ENCODE measurements at regions not wholly inside any gene's neighbourhood (a gene's known extent, or its start where the extent isn't known, plus 50 kb on each side); places are given as distances from the start of the nearest gene placed in this dataset.

- H3K27me3 Mint-ChIP-seq = peaks cover 20% of the 10 kb centered on the region
- no peak overlapping the region for H3K4me3 Mint-ChIP-seq
- H3K36me3 Mint-ChIP-seq (ENCODE audit: low read depth) = no peaks in the 10 kb centered on the region
- no peaks in the 10 kb centered on the region for H3K4me1 Mint-ChIP-seq (ENCODE audit: low read depth)
- H3K27ac Mint-ChIP-seq = no peak overlapping the region
- no peaks in the 10 kb centered on the region for H3K9me3 Mint-ChIP-seq
Observed at GRCh38 chr5:135670588-135670987, 91.8 kb upstream of the CXCL14 start.

GRCh38 chr5:135669416-135669815 is 90.6 kb upstream of the CXCL14 start:
- no peaks in the 10 kb centered on the region for H3K9me3 Mint-ChIP-seq
- peaks cover 20% of the 10 kb centered on the region for H3K27me3 Mint-ChIP-seq
- no peaks in the 10 kb centered on the region for H3K36me3 Mint-ChIP-seq (ENCODE audit: low read depth)
- H3K4me1 Mint-ChIP-seq (ENCODE audit: low read depth) = no peaks in the 10 kb centered on the region
- no peak overlapping the region for H3K27ac Mint-ChIP-seq
- no peak overlapping the region for H3K4me3 Mint-ChIP-seq

- H3K27me3 Mint-ChIP-seq = peaks cover 24% of the 10 kb centered on the region
- H3K4me1 Mint-ChIP-seq (ENCODE audit: low read depth) = no peaks in the 10 kb centered on the region
- no peak overlapping the region for H3K27ac Mint-ChIP-seq
- H3K9me3 Mint-ChIP-seq = no peaks in the 10 kb centered on the region
- H3K4me3 Mint-ChIP-seq = no peak overlapping the region
- H3K36me3 Mint-ChIP-seq (ENCODE audit: low read depth) = no peaks in the 10 kb centered on the region
Observed at GRCh38 chr5:135667673-135668072, 88.9 kb upstream of the CXCL14 start.

DNA sequence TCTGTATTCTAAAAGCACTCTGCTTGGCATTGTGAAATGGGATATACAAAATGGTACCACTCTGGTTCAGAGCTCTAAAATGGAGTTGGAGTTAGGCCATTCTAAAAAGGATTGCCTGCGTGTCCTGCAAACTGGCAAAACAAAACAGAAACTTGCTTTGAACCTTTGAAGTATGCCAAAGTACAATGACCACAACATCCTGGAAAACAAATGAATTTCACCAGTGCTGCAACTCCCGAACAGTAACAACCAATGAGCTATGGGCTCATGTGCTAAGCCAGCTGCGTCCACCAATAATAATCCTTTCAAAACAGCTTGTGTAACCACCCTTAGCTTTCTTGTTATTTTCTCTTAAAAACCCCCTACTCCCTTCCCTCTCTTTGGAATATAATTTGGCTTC is 88.4 kb upstream of the CXCL14 start:
- Mint-ChIP-seq H3K27me3 (peaks cover 26% of the 10 kb centered on the region), H3K9me3 (no peaks in the 10 kb centered on the region), H3K27ac (no peak overlapping the region), H3K4me3 (no peak overlapping the region), H3K36me3 (ENCODE audit: low read depth) (no peaks in the 10 kb centered on the region), H3K4me1 (ENCODE audit: low read depth) (no peaks in the 10 kb centered on the region)

- H3K27me3 Mint-ChIP-seq = peaks cover 20% of the 10 kb centered on the region
Observed at GRCh38 chr5:135662683-135663082, 83.9 kb upstream of the CXCL14 start.

GRCh38 chr5:135662061-135662481 is 83.3 kb upstream of the CXCL14 start:
- peaks cover 4% of the 10 kb centered on the region for H3K36me3 Mint-ChIP-seq (ENCODE audit: low read depth)
- peaks cover 7% of the 10 kb centered on the region for H3K9me3 Mint-ChIP-seq
- no peak overlapping the region for H3K4me3 Mint-ChIP-seq
- peaks cover 19% of the 10 kb centered on the region for H3K27me3 Mint-ChIP-seq
- no peak overlapping the region for H3K27ac Mint-ChIP-seq
- no peaks in the 10 kb centered on the region for H3K4me1 Mint-ChIP-seq (ENCODE audit: low read depth)

More at GRCh38 chr5:135662683-135663082, 83.9 kb upstream of the CXCL14 start:
- H3K9me3 Mint-ChIP-seq = peaks cover 7% of the 10 kb centered on the region
- H3K4me3 Mint-ChIP-seq = no peak overlapping the region
- peaks cover 4% of the 10 kb centered on the region for H3K36me3 Mint-ChIP-seq (ENCODE audit: low read depth)
- no peaks in the 10 kb centered on the region for H3K4me1 Mint-ChIP-seq (ENCODE audit: low read depth)
- no peak overlapping the region for H3K27ac Mint-ChIP-seq

DNA sequence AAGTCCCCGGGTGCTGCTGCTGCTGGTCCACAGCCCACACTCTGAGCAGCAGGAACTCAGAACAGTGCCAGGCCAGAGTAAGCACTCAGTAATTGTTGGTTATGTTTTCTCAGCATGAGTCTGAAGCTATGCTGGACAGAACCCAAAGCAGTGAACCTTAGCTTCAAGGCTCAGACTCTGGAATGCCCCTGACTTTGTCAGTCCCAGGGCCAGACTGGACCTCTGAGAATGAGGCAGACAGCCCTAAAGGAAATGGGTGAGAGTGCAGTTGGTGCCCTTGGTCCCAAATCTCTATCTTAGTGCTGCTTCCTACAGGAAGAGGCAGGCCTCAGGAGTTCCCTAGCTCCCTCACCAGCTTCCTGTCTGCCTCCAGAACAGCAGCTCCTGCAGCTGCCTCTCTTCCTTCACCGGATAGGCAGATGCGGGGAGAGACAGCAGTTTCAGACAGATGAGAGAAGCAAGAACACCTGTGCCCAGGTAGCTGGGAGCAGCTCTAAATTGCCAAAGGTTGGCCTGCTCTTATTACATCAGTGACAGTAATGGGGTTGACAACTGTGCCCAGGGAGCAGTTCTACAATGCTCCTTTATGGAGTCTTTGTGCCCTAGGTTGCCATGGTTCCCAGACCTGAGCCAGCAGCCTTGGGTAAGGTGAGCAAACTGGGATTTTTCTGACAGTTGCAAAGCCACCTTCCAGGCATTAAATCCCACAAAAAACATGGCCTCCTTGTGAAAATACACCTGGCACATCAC is 82.2 kb upstream of the CXCL14 start:
- Mint-ChIP-seq H3K27me3 (peaks cover 11% of the 10 kb centered on the region), H3K36me3 (ENCODE audit: low read depth) (peaks cover 4% of the 10 kb centered on the region), H3K9me3 (peaks cover 7% of the 10 kb centered on the region), H3K27ac (no peak overlapping the region), H3K4me1 (ENCODE audit: low read depth) (no peaks in the 10 kb centered on the region), H3K4me3 (no peak overlapping the region)

GRCh38 chr5:135657536-135658305 is 78.9 kb upstream of the CXCL14 start:
- no peaks in the 10 kb centered on the region for H3K4me1 Mint-ChIP-seq (ENCODE audit: low read depth)
- no peak overlapping the region for H3K27ac Mint-ChIP-seq
- peaks cover 8% of the 10 kb centered on the region for H3K27me3 Mint-ChIP-seq
- H3K36me3 Mint-ChIP-seq (ENCODE audit: low read depth) = peaks cover 4% of the 10 kb centered on the region
- H3K9me3 Mint-ChIP-seq = peaks cover 7% of the 10 kb centered on the region
- no peak overlapping the region for H3K4me3 Mint-ChIP-seq

- no peak overlapping the region for H3K27ac Mint-ChIP-seq
- no peaks in the 10 kb centered on the region for H3K4me1 Mint-ChIP-seq (ENCODE audit: low read depth)
- peaks cover 5% of the 10 kb centered on the region for H3K27me3 Mint-ChIP-seq
- peaks cover 4% of the 10 kb centered on the region for H3K36me3 Mint-ChIP-seq (ENCODE audit: low read depth)
- no peak overlapping the region for H3K4me3 Mint-ChIP-seq
- H3K9me3 Mint-ChIP-seq = peaks cover 7% of the 10 kb centered on the region
Observed at GRCh38 chr5:135655468-135655815, 76.7 kb upstream of the CXCL14 start.

DNA sequence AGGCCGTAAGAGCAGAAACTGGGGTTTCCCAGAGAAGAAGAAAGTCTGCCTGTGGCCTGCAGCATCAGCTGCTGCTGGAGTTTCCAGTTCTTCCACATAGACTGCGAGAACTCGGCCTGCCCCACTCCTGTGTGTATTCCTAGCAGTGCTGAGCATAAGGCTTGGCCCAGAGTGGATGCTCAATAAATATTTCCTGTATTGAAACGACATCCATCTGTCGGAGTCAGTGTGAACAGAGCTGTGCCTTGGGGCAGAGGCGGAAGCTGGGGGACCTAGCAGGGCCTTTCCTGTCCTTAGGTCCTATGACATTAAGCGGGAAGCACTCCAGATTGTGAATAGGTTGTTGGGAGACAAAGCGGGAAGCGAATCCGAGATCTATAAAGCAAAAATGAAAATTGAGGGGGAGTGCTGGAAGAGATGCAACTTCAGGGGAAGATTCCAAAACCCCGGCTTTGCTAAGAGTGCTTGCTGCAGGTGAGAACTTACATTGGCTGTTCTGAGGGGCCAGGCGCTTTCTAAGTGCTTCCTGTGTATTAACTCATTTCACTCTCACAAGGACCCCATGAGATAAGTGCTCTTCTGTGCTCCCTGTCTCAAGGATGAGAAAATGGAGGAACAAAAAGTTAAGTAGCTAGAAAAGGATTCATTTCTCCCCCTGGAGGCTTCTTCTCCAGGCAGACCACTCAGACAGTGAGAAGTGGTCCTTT is 76.1 kb upstream of the CXCL14 start:
- Mint-ChIP-seq H3K4me3 (no peak overlapping the region), H3K4me1 (ENCODE audit: low read depth) (no peaks in the 10 kb centered on the region), H3K9me3 (peaks cover 7% of the 10 kb centered on the region), H3K27ac (no peak overlapping the region), H3K27me3 (peaks cover 5% of the 10 kb centered on the region), H3K36me3 (ENCODE audit: low read depth) (no peaks in the 10 kb centered on the region)

DNA sequence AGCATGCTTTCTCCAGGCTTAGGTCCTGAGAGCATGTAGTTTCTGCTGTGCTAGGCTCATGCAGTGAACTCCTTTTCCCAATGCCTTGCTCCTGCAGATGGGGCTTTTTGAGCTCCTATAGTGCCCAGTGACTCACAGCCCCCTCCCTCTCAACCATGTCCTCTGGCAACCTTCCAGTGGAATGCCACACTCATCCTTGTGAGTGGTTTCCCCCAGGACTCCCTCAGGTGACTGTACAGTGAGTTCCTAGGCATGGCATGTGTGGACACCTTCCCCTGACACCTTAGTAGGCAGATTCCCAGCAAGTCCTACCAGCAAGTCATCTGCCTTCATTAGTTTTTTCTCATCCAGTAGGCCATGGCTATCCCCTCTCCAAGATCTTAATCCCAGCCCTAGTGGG is 72.4 kb upstream of the CXCL14 start:
- no peaks in the 10 kb centered on the region for H3K9me3 Mint-ChIP-seq
- no peaks in the 10 kb centered on the region for H3K4me1 Mint-ChIP-seq (ENCODE audit: low read depth)
- no peaks in the 10 kb centered on the region for H3K27me3 Mint-ChIP-seq
- H3K27ac Mint-ChIP-seq = no peak overlapping the region
- no peaks in the 10 kb centered on the region for H3K36me3 Mint-ChIP-seq (ENCODE audit: low read depth)
- H3K4me3 Mint-ChIP-seq = no peak overlapping the region

DNA sequence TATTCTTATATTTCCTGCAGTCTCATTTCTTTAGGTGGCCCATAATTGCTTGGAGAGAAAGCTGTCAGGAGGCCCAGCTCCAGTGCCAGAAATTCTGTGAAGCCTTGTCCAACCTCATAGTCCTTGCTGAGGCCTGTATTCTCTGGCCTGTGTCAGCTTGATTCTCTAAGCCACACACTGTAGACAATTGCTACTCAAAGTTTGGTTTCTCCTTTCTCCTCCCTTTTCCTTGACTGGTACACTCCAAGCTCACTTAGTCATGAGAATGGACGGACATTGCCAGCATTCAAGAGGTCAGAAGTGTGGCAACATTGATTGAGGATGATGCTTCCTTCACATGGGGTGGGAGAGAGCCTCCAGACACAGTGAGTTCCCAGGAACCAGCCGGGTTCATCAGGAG is 71.3 kb upstream of the CXCL14 start:
- Mint-ChIP-seq H3K4me3 (no peak overlapping the region), H3K27ac (no peak overlapping the region), H3K4me1 (ENCODE audit: low read depth) (no peaks in the 10 kb centered on the region), H3K9me3 (no peaks in the 10 kb centered on the region), H3K36me3 (ENCODE audit: low read depth) (no peaks in the 10 kb centered on the region), H3K27me3 (no peaks in the 10 kb centered on the region)

GRCh38 chr5:135649435-135649834 is 70.6 kb upstream of the CXCL14 start:
- Mint-ChIP-seq H3K27me3 (no peaks in the 10 kb centered on the region), H3K27ac (no peak overlapping the region), H3K36me3 (ENCODE audit: low read depth) (no peaks in the 10 kb centered on the region), H3K4me1 (ENCODE audit: low read depth) (no peaks in the 10 kb centered on the region), H3K4me3 (no peak overlapping the region), H3K9me3 (no peaks in the 10 kb centered on the region)

- H3K9me3 Mint-ChIP-seq = no peaks in the 10 kb centered on the region
- no peak overlapping the region for H3K4me3 Mint-ChIP-seq
- no peaks in the 10 kb centered on the region for H3K27me3 Mint-ChIP-seq
- no peak overlapping the region for H3K27ac Mint-ChIP-seq
- no peaks in the 10 kb centered on the region for H3K36me3 Mint-ChIP-seq (ENCODE audit: low read depth)
- H3K4me1 Mint-ChIP-seq (ENCODE audit: low read depth) = no peaks in the 10 kb centered on the region
Observed at GRCh38 chr5:135648116-135648515, 69.3 kb upstream of the CXCL14 start.

All from stimulated activated naive CD8-positive, alpha-beta T cell treated with anti-CD3 and anti-CD28 coated beads, Interleukin-15, Interleukin-2, amounts not matched to agents 100 ng/mL and 50 ng/mL, for 24 hours (primary cell).